ENCODE measurements at regions not wholly inside any gene's neighbourhood (a gene's known extent, or its start where the extent isn't known, plus 50 kb on each side); places are given as distances from the start of the nearest gene placed in this dataset.

GRCh38 chr4:60945641-60946040 lies 254.5 kb upstream of the ADGRL3 start:
- no peak for TF ChIP-seq CTCF (conservative IDR thresholded peaks at IDR 0.05; ENCODE audit: low read depth in 2 of 2)
- TF ChIP-seq CREB1 (CRISPR knock-in tag; IDR thresholded peaks at IDR 0.05; ENCODE audit: low read depth): no peak
- no peak for TF ChIP-seq POLR2AphosphoS5 (IDR thresholded peaks at IDR 0.05; ENCODE audit: low read depth)
- TF ChIP-seq EZH2 (IDR thresholded peaks at IDR 0.05; ENCODE audit: low read depth, unreplicated experiment): no peak
- no peak for TF ChIP-seq JUNB (IDR thresholded peaks at IDR 0.05; ENCODE audit: unreplicated experiment)
- no peak for TF ChIP-seq ZNF331 (CRISPR knock-in tag; IDR thresholded peaks at IDR 0.05; ENCODE audit: low read depth)
- TF ChIP-seq EZH2phosphoT487 (IDR thresholded peaks at IDR 0.05; ENCODE audit: unreplicated experiment): no peak
- TF ChIP-seq, protein P1, sequence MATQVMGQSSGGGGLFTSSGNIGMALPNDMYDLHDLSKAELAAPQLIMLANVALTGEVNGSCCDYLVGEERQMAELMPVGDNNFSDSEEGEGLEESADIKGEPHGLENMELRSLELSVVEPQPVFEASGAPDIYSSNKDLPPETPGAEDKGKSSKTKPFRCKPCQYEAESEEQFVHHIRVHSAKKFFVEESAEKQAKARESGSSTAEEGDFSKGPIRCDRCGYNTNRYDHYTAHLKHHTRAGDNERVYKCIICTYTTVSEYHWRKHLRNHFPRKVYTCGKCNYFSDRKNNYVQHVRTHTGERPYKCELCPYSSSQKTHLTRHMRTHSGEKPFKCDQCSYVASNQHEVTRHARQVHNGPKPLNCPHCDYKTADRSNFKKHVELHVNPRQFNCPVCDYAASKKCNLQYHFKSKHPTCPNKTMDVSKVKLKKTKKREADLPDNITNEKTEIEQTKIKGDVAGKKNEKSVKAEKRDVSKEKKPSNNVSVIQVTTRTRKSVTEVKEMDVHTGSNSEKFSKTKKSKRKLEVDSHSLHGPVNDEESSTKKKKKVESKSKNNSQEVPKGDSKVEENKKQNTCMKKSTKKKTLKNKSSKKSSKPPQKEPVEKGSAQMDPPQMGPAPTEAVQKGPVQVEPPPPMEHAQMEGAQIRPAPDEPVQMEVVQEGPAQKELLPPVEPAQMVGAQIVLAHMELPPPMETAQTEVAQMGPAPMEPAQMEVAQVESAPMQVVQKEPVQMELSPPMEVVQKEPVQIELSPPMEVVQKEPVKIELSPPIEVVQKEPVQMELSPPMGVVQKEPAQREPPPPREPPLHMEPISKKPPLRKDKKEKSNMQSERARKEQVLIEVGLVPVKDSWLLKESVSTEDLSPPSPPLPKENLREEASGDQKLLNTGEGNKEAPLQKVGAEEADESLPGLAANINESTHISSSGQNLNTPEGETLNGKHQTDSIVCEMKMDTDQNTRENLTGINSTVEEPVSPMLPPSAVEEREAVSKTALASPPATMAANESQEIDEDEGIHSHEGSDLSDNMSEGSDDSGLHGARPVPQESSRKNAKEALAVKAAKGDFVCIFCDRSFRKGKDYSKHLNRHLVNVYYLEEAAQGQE (IDR thresholded peaks at IDR 0.05; ENCODE audit: unreplicated experiment): no peak
- TF ChIP-seq, protein P2, sequence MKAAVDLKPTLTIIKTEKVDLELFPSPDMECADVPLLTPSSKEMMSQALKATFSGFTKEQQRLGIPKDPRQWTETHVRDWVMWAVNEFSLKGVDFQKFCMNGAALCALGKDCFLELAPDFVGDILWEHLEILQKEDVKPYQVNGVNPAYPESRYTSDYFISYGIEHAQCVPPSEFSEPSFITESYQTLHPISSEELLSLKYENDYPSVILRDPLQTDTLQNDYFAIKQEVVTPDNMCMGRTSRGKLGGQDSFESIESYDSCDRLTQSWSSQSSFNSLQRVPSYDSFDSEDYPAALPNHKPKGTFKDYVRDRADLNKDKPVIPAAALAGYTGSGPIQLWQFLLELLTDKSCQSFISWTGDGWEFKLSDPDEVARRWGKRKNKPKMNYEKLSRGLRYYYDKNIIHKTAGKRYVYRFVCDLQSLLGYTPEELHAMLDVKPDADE (IDR thresholded peaks at IDR 0.05): no peak
